GM19467 (cell line): ENCODE measurements at regions not wholly inside any gene's neighbourhood (a gene's known extent, or its start where the extent isn't known, plus 50 kb on each side); places are given as distances from the start of the nearest gene placed in this dataset.
"Not testable (repeated sequence)": the region's sequence is repeated elsewhere in the genome, so short reads cannot be mapped to it uniquely, and the experiment has no call there.

Experiments
- ATAC-seq: cut with Tn5 transposase; IDR thresholded peaks from one replicate; pipeline ENCODE4 v1.9.1; 2021; ENCODE audit warnings: mild to moderate bottlenecking, moderate library complexity; ENCODE audit not compliant: unreplicated experiment

- ATAC-seq: no peak
Observed at GRCh38 chr5:40233268-40233667, 446.4 kb upstream of the PTGER4 start.

- ATAC-seq: no peak
Observed at GRCh38 chr5:40227931-40228330, 451.8 kb upstream of the PTGER4 start.

- no peak for ATAC-seq
Observed at GRCh38 chr5:40227366-40227765, 452.3 kb upstream of the PTGER4 start.

- no peak for ATAC-seq
Observed at GRCh38 chr5:40226906-40227305, 452.8 kb upstream of the PTGER4 start.

GRCh38 chr5:40225147-40225546 lies 454.6 kb upstream of the PTGER4 start:
- ATAC-seq: not testable (repeated sequence)

- peak; percentile 16 for ATAC-seq
Observed at GRCh38 chr5:40224421-40224820, 455.3 kb upstream of the PTGER4 start.

GRCh38 chr5:40223884-40224402 lies 455.8 kb upstream of the PTGER4 start:
- ATAC-seq: peak; percentile 42

GRCh38 chr5:40221796-40222195 lies 457.9 kb upstream of the PTGER4 start:
- ATAC-seq: no peak

GRCh38 chr5:40221255-40221654 lies 458.5 kb upstream of the PTGER4 start:
- no peak for ATAC-seq

GRCh38 chr5:40220260-40220659 lies 459.5 kb upstream of the PTGER4 start:
- ATAC-seq: no peak

- ATAC-seq: no peak
Observed at GRCh38 chr5:40217553-40217952, 462.2 kb upstream of the PTGER4 start.

GRCh38 chr5:40210694-40211093 lies 469.0 kb upstream of the PTGER4 start:
- ATAC-seq: no peak

- ATAC-seq: no peak
Observed at GRCh38 chr5:40206030-40206429, 473.7 kb upstream of the PTGER4 start.

GRCh38 chr5:40204144-40204543 lies 475.6 kb upstream of the PTGER4 start:
- no peak for ATAC-seq

GRCh38 chr5:40202814-40203440 lies 476.8 kb upstream of the PTGER4 start:
- ATAC-seq: no peak

GRCh38 chr5:40198736-40199135 lies 481.0 kb upstream of the PTGER4 start:
- ATAC-seq: no peak

- not testable (repeated sequence) for ATAC-seq
Observed at GRCh38 chr5:40195574-40195973, 484.1 kb upstream of the PTGER4 start.

GRCh38 chr5:40191150-40191549 lies 488.6 kb upstream of the PTGER4 start:
- ATAC-seq: no peak

GRCh38 chr5:40172721-40173120 lies 507.0 kb upstream of the PTGER4 start:
- no peak for ATAC-seq

GRCh38 chr5:40171971-40172370 lies 507.7 kb upstream of the PTGER4 start:
- ATAC-seq: no peak

GRCh38 chr5:40167283-40167682 lies 512.4 kb upstream of the PTGER4 start:
- no peak for ATAC-seq

- ATAC-seq: no peak
Observed at GRCh38 chr5:40166802-40167201, 512.9 kb upstream of the PTGER4 start.
